Esophagus muscularis mucosa (tissue), 4 donors: ENCODE measurements at regions not wholly inside any gene's neighbourhood (a gene's known extent, or its start where the extent isn't known, plus 50 kb on each side); places are given as distances from the start of the nearest gene placed in this dataset.

ENCODE experiments used
- EP300 ChIP-seq: sonication (generic); formaldehyde crosslinking; IDR thresholded peaks from one replicate; pipeline ENCODE4 v1.6.1; 2017; ENCODE audit warnings: antibody characterized with exemption
- POLR2AphosphoS5 ChIP-seq, 2 donors: sonication (generic); formaldehyde crosslinking; IDR thresholded peaks; one replicate each; pipeline ENCODE4 v1.6.1; 2017; ENCODE audit warnings: antibody characterized with exemption in 2 of 2
- TF ChIP-seq, protein P1 (sequence below), 3 experiments: fragments of 200-600 bp in 2 of 3; fragments of 450-650 bp in 1 of 3; sonication (generic) in 2 of 3; IDR thresholded peaks; one replicate each; pipeline ENCODE4 v1.5.1; 2017 to 2019; ENCODE audit warnings: antibody characterized with exemption in 3 of 3, mild to moderate bottlenecking in 2 of 3, moderate library complexity in 1 of 3

DNA sequence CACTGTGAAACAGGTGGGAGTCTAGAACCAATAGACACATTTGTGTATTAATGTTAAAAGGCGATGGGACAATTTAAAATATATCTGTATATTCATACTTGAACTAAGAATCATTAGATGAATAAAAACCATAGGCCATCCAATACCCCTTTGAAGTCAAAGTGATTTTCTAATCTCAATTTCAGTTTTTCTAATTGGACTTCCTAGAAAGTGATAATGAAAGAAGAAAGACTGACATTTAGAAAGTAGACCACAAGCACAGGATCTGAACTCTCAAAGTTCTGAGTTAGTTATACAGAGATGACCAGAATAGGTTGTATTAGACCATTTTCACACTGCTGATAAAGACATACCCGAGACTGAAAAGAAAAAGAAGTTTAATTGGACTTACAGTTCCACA, 412.8 kb upstream of the PIK3R1 start:
- TF ChIP-seq, protein P1, sequence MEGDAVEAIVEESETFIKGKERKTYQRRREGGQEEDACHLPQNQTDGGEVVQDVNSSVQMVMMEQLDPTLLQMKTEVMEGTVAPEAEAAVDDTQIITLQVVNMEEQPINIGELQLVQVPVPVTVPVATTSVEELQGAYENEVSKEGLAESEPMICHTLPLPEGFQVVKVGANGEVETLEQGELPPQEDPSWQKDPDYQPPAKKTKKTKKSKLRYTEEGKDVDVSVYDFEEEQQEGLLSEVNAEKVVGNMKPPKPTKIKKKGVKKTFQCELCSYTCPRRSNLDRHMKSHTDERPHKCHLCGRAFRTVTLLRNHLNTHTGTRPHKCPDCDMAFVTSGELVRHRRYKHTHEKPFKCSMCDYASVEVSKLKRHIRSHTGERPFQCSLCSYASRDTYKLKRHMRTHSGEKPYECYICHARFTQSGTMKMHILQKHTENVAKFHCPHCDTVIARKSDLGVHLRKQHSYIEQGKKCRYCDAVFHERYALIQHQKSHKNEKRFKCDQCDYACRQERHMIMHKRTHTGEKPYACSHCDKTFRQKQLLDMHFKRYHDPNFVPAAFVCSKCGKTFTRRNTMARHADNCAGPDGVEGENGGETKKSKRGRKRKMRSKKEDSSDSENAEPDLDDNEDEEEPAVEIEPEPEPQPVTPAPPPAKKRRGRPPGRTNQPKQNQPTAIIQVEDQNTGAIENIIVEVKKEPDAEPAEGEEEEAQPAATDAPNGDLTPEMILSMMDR (IDR thresholded peaks at IDR 0.05) = no peak
- TF ChIP-seq EP300 (no peak), POLR2AphosphoS5 (IDR thresholded peaks at IDR 0.05) (no peak)
